ENCODE measurements at regions not wholly inside any gene's neighbourhood (a gene's known extent, or its start where the extent isn't known, plus 50 kb on each side); places are given as distances from the start of the nearest gene placed in this dataset.

GRCh38 chr7:27303026-27303425 lies 60.4 kb downstream of the EVX1 start:
- Histone ChIP-seq H3K27me3 (ENCODE audit: insufficient read depth, low read depth, low read length) (no peaks in the 10 kb centered on the region), H4K20me1 (ENCODE audit: insufficient read depth) (no peaks in the 10 kb centered on the region), H3K79me2 (replicated peaks; ENCODE audit: insufficient read depth, low read length) (no peaks in the 10 kb centered on the region), H3K9ac (ENCODE audit: low read length) (no peak overlapping the region), H3K36me3 (ENCODE audit: insufficient read depth, low read length) (no peaks in the 10 kb centered on the region), H3K4me2 (ENCODE audit: low read length) (no peak overlapping the region), H3K27ac (ENCODE audit: low read length) (no peak overlapping the region), H3K4me3 (ENCODE audit: low read length) (no peak overlapping the region), H3F3A (ENCODE audit: insufficient read depth, low read length, poor library complexity, severe bottlenecking) (no peaks in the 10 kb centered on the region), H3K9me3 (ENCODE audit: low read length) (no peaks in the 10 kb centered on the region), H3K9me2 (ENCODE audit: insufficient read depth, low read length) (no peaks in the 10 kb centered on the region), H2AFZ (ENCODE audit: low read depth, low read length) (no peak overlapping the region)
- TF ChIP-seq TAF1 (IDR thresholded peaks at IDR 0.05; ENCODE audit: low read depth) (no peak), POLR2AphosphoS5 (IDR thresholded peaks at IDR 0.05) (no peak), EP300 (conservative IDR thresholded peaks at IDR 0.05; ENCODE audit: poor library complexity, severe bottlenecking) (no peak), RAD21 (conservative IDR thresholded peaks at IDR 0.05) (no peak), CTCF (IDR thresholded peaks at IDR 0.05; ENCODE audit: poor library complexity, severe bottlenecking) (no peak), SMC3 (conservative IDR thresholded peaks at IDR 0.05; ENCODE audit: poor library complexity) (no peak), REST (IDR thresholded peaks at IDR 0.05; ENCODE audit: borderline replicate concordance) (no peak), MXI1 (conservative IDR thresholded peaks at IDR 0.05; ENCODE audit: poor library complexity, severe bottlenecking) (no peak), EZH2 (IDR thresholded peaks at IDR 0.05; ENCODE audit: borderline replicate concordance, insufficient read depth, low read length, poor library complexity, severe bottlenecking) (no peak)

- TF ChIP-seq EZH2 (IDR thresholded peaks at IDR 0.05; ENCODE audit: borderline replicate concordance, insufficient read depth, low read length, poor library complexity, severe bottlenecking) (no peak), SMC3 (conservative IDR thresholded peaks at IDR 0.05; ENCODE audit: poor library complexity) (no peak), CTCF (IDR thresholded peaks at IDR 0.05; ENCODE audit: poor library complexity, severe bottlenecking) (no peak), RAD21 (conservative IDR thresholded peaks at IDR 0.05) (no peak), TAF1 (IDR thresholded peaks at IDR 0.05; ENCODE audit: low read depth) (no peak), EP300 (conservative IDR thresholded peaks at IDR 0.05; ENCODE audit: poor library complexity, severe bottlenecking) (no peak)
- H3K79me2 ChIP-seq (replicated peaks; ENCODE audit: insufficient read depth, low read length), result no peaks in the 10 kb centered on the region
Observed at GRCh38 chr7:27305854-27306253, 63.3 kb downstream of the EVX1 start.

More at GRCh38 chr7:27305854-27306253, 63.3 kb downstream of the EVX1 start:
- no peak overlapping the region for H3K4me2 ChIP-seq (ENCODE audit: low read length)
- no peak overlapping the region for H3K4me3 ChIP-seq (ENCODE audit: low read length)
- no peaks in the 10 kb centered on the region for H3K36me3 ChIP-seq (ENCODE audit: insufficient read depth, low read length)
- H3K27me3 ChIP-seq (ENCODE audit: insufficient read depth, low read depth, low read length), result no peaks in the 10 kb centered on the region
- no peaks in the 10 kb centered on the region for H3K9me3 ChIP-seq (ENCODE audit: low read length)
- H3K27ac ChIP-seq (ENCODE audit: low read length), result no peak overlapping the region
- no peaks in the 10 kb centered on the region for H3K9me2 ChIP-seq (ENCODE audit: insufficient read depth, low read length)
- H3K9ac ChIP-seq (ENCODE audit: low read length), result no peak overlapping the region
- no peaks in the 10 kb centered on the region for H4K20me1 ChIP-seq (ENCODE audit: insufficient read depth)
- no peak overlapping the region for H2AFZ ChIP-seq (ENCODE audit: low read depth, low read length)
- H3F3A ChIP-seq (ENCODE audit: insufficient read depth, low read length, poor library complexity, severe bottlenecking), result no peaks in the 10 kb centered on the region
